Dendritic cell treated with granulocyte-macrophage colony-stimulating factor and Interleukin-4, amounts not matched to agents 40 ng/mL and 50 ng/mL, for 4 days (primary cell): ENCODE measurements at regions not wholly inside any gene's neighbourhood (a gene's known extent, or its start where the extent isn't known, plus 50 kb on each side); places are given as distances from the start of the nearest gene placed in this dataset.
"Not testable (repeated sequence)": the region's sequence is repeated elsewhere in the genome, so short reads cannot be mapped to it uniquely, and the experiment has no call there.

Experiments used
- H3K27ac Mint-ChIP-seq: one replicate; pipeline ENCODE4 v1.8.0; 2022; ENCODE audit warnings: mild to moderate bottlenecking, mixed read lengths
- H3K27me3 Mint-ChIP-seq: one replicate; pipeline ENCODE4 v1.8.0; 2022; ENCODE audit warnings: mild to moderate bottlenecking, mixed read lengths
- H3K36me3 Mint-ChIP-seq: one replicate; pipeline ENCODE4 v1.8.0; 2022; ENCODE audit warnings: low read depth, mixed read lengths
- H3K4me1 Mint-ChIP-seq: one replicate; pipeline ENCODE4 v1.8.0; 2022; ENCODE audit warnings: low read depth, mixed read lengths
- H3K4me3 Mint-ChIP-seq: one replicate; pipeline ENCODE4 v1.8.0; 2022; ENCODE audit warnings: mild to moderate bottlenecking, moderate library complexity, mixed read lengths
- H3K9me3 Mint-ChIP-seq: one replicate; pipeline ENCODE4 v1.8.0; 2022; ENCODE audit warnings: mixed read lengths
- intact Hi-C: fragments of 100-400 bp; cut with micrococcal nuclease; formaldehyde crosslinking; loops from one replicate; pipeline ENCODE4 v1.15.0; 2022

DNA sequence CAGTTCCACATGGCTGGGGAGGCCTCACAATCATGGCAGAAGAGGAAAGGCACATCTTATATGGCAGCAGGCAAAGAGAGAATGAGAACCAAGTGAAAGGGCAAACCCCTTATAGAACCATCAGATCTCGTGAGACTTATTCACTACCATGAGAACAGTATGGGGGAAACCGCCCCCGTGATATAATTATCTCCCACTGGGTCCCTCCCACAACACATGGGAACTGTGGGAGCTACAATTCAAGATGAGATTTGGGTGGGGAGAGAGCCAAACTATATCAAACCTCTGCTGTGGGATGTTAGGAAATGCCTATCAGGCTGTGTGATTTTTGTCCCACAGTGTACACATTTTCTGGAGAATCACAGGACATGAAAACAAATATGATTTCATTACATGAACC is 415.8 kb downstream of the TSHZ3 start:
- H3K9me3 Mint-ChIP-seq, H3K27me3 Mint-ChIP-seq, H3K27ac Mint-ChIP-seq, H3K36me3 Mint-ChIP-seq, H3K4me3 Mint-ChIP-seq, intact Hi-C loops, H3K4me1 Mint-ChIP-seq: not testable (repeated sequence)

DNA sequence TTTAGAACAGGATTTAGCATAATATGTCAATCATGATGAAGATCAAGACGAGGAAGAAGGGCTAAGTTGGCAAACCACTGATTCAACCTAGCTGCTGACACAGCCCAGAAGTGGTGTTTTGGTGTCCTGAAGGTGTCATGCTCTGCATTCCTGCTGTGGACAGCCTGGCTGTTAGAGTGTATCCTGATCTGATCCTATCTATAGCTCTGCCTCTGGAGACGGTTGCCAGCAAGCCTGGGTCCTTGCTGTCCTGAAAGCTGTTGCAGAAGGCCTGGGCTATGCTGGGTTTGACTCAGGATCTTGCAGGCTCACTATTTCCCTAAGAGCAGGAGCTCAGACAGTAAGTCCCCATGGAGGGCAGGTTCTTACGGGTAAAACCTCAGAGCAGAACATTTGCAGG is 416.4 kb downstream of the TSHZ3 start:
- Mint-ChIP-seq H3K4me1 (no peaks in the 10 kb centered on the region), H3K36me3 (no peaks in the 10 kb centered on the region), H3K27ac (no peak overlapping the region), H3K4me3 (no peak overlapping the region), H3K27me3 (peaks cover 2% of the 10 kb centered on the region), H3K9me3 (no peaks in the 10 kb centered on the region)
- intact Hi-C loops = no loop called here

DNA sequence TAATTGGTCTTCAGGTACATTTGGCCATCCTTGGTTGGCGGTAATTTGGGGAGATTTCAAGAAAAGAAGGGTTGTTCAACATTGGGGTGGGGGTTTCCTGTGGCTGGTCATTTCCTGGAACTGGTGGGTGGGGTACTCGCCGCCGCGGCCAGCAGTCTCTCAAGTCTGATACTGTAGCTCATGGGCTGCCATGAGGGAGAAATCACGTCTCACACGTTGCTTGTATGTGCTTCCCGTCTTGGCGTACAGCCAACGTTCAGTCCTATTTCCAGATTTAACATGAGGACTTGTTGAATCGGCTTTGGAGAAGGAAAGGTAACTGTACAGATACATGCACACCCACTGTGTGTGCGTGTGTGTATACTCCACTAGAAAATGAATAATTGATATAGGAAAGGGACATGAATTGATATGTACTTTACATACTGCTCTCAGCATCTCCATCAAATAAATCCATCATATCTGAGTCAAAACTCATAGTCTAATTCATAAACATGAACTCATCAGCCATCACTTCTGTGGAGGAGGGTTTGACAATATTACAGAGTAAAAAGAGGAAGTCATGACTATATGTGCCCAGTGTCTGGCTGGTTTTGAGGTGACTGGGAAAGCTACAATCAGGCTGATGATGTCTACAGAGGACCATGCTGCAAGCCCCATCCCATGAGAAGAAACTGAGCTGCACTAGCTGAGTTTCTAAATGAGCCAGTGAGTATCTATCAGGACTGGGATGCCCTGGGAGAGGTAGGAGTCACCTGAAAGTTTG is 418.1 kb downstream of the TSHZ3 start:
- intact Hi-C loops = no loop called here
- Mint-ChIP-seq H3K4me1 (no peaks in the 10 kb centered on the region), H3K9me3 (no peaks in the 10 kb centered on the region), H3K36me3 (no peaks in the 10 kb centered on the region), H3K27me3 (peaks cover 4% of the 10 kb centered on the region), H3K4me3 (no peak overlapping the region), H3K27ac (no peak overlapping the region)

DNA sequence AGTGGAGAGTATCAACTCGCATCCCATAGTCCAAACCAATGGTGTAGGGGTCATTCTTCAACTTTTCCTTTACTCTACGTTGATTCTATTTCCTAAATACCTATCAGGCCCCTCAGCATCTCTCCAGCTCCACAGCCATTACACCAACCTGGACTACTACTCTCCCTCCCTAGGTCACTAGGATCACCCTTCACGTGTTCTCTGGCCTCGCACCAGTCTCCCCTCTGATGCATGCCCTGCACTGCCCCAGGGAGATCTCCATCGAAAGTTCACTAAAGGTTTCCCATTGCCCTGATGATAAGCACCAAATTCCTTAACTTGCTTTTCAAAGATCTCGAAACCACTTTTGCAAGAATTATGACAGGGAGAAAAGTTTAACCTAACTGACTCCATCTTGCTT is 421.5 kb downstream of the TSHZ3 start:
- Mint-ChIP-seq H3K36me3 (no peaks in the 10 kb centered on the region), H3K9me3 (no peaks in the 10 kb centered on the region), H3K27ac (no peak overlapping the region), H3K27me3 (peaks cover 4% of the 10 kb centered on the region), H3K4me1 (no peaks in the 10 kb centered on the region), H3K4me3 (no peak overlapping the region)
- intact Hi-C loops = no loop called here

DNA sequence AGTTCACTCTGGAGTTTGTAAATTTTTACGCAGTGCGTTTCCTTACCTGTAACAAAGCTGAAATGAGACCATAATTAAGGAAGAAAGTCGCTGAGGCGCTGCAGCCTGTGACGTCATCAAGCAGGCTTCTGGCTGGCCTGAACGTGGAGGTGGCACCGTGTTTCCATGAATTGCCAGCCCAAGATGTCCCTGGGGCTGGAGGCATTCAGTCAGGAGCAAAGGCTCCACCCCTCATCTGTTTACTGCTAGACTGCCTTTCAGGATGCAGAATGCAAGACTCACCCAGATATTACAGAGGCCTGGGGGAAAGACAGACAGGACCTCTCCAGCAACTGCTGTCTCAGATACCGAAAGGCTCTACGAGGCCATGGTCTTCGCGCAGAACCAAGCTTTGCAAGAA is 424.6 kb downstream of the TSHZ3 start:
- H3K4me1 Mint-ChIP-seq = no peaks in the 10 kb centered on the region
- H3K27me3 Mint-ChIP-seq = peaks cover 4% of the 10 kb centered on the region
- no peak overlapping the region for H3K27ac Mint-ChIP-seq
- no peak overlapping the region for H3K4me3 Mint-ChIP-seq
- H3K36me3 Mint-ChIP-seq = no peaks in the 10 kb centered on the region
- no peaks in the 10 kb centered on the region for H3K9me3 Mint-ChIP-seq
- intact Hi-C loops = no loop called here

DNA sequence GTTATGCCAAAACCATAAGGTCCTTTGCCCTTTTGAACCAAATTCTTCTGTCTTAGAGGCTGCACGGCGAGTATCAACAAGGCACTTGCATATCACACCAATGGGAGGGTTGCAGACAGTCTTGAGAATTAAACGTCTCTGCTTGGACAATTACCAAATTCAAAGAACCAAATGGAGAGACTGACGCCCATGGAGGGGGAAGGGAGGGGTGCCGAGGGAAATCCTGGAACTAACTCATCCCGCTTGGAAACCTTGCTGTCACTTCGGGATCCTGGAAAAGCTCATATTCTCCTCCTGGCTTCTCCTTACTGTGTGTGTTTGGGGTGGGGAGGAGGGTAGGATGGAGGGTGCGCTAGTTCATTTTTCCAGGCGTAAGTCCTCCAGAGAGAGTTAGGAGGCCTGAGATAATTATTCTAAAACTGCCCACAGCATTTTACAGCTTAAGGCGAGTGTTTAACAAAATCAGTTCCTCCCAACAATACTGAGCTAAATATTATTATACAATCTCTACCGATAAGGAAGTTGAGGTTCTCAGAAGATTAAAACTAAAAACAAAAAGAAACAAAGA is 425.1 kb downstream of the TSHZ3 start:
- peaks cover 7% of the 10 kb centered on the region for H3K27me3 Mint-ChIP-seq
- no peak overlapping the region for H3K4me3 Mint-ChIP-seq
- no peaks in the 10 kb centered on the region for H3K4me1 Mint-ChIP-seq
- H3K9me3 Mint-ChIP-seq = no peaks in the 10 kb centered on the region
- H3K27ac Mint-ChIP-seq = no peak overlapping the region
- intact Hi-C loops = no loop called here
- H3K36me3 Mint-ChIP-seq = no peaks in the 10 kb centered on the region

DNA sequence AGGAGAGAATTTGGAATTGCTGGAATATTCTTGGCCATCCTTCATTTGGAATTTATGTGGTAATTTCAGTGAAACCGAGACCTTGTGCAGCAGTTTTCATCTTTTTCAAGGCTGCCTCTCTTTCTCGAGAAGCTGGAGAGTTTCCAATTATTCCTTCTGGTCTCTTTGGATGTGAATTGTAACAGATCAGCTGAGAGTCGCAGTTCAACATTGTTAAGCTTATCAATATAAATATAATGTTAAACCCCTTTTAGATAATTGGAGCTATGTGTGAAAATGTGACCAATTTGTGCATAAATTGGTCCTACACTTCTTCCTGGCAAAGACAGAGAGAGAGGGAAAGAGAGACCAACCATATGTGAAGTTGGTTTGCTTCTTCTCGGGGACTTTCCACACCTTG is 425.6 kb downstream of the TSHZ3 start:
- Mint-ChIP-seq H3K27ac (no peak overlapping the region), H3K9me3 (no peaks in the 10 kb centered on the region), H3K36me3 (no peaks in the 10 kb centered on the region)

DNA sequence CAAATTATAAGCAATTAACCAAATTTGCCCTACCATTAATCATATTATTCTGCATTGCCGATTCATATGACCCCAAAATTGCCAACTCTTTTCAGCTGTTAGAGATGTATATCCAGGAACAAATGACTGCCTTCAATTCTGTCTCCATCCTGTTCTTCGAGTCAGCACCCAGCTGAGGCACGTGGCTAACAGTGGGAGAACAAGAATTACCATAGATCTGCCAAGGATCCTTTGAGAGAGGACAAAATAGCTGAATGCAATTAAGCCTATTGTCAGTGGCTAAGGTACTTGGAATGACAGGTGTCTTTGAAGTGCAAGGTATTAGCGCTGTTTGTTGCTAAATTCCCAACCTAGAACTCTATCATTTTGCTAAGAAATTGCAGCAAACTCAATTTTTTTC is 426.1 kb downstream of the TSHZ3 start:
- Mint-ChIP-seq H3K9me3 (no peaks in the 10 kb centered on the region), H3K4me3 (no peak overlapping the region), H3K36me3 (no peaks in the 10 kb centered on the region), H3K27ac (no peak overlapping the region), H3K4me1 (no peaks in the 10 kb centered on the region), H3K27me3 (peaks cover 8% of the 10 kb centered on the region)
- intact Hi-C loops = no loop called here

More for the DNA sequence above, 425.6 kb downstream of the TSHZ3 start:
- intact Hi-C loops = no loop called here
- Mint-ChIP-seq H3K4me3 (no peak overlapping the region), H3K27me3 (peaks cover 8% of the 10 kb centered on the region), H3K4me1 (no peaks in the 10 kb centered on the region)

DNA sequence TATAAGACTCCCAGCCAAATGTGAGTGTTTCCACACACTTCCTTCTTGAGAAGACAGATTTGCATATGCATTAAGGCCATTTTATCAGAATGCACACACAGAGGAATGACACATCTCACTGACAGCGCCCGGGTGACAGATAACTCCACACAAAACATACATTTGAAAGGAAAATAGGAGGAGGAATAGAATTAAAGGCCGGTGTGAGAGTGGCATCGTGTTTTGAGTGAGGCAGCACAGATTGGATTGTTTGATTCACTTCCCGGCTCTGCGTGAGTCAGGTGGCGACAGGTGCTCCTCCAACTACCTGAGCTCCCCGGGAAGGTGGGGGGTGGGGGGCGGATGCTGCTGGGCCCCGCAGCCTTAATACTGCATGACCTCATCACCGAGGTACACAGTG is 429.0 kb downstream of the TSHZ3 start:
- Mint-ChIP-seq H3K36me3 (no peaks in the 10 kb centered on the region), H3K9me3 (no peaks in the 10 kb centered on the region), H3K27me3 (peaks cover 6% of the 10 kb centered on the region), H3K27ac (no peak overlapping the region), H3K4me3 (no peak overlapping the region), H3K4me1 (no peaks in the 10 kb centered on the region)
- intact Hi-C loops = no loop called here

DNA sequence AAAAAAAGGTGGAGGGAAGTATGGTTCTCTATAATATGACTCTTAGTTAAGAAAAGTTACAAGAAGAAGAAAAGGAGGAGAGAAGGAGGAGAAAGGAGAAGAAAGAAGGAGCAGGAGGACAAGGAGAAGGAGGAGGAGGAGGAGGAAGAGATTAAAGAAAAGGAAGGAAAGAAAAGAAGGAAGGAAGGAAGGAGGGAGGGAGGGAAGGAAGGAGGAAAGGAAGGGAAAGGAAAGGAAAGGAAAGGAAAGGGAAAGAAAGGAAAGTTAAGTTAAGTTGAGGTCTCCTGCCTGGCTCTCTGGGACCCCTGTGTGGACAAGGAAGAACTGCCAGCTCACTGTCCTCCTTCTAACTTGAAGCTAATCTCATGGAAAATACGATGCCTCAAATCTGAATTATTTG is 429.5 kb downstream of the TSHZ3 start:
- Mint-ChIP-seq H3K27me3 (peaks cover 6% of the 10 kb centered on the region), H3K4me3 (no peak overlapping the region), H3K27ac (no peak overlapping the region), H3K4me1 (no peaks in the 10 kb centered on the region), H3K36me3 (no peaks in the 10 kb centered on the region), H3K9me3 (no peaks in the 10 kb centered on the region)
- intact Hi-C loops = no loop called here

DNA sequence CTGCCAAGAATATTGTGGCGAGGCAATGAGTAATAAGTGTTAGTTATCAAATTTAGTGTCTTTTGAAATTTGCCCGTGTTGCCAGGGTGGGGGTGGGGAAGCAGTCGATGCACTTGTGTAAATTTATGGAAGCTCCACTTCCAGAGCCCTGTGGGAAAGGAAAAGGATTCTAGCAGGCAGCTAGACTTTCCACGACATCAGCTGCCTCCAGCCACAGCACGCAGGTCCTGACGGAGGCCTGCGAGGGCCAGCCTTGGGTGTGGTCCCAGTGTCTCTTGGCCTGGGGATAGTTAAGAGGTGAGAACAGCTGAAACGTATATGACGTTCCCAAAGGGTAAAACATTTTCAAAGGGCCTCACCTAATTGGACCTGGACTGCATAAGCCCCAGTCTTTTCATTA is 433.0 kb downstream of the TSHZ3 start:
- Mint-ChIP-seq H3K27ac (no peak overlapping the region), H3K9me3 (no peaks in the 10 kb centered on the region), H3K27me3 (peaks cover 6% of the 10 kb centered on the region), H3K36me3 (no peaks in the 10 kb centered on the region), H3K4me1 (no peaks in the 10 kb centered on the region), H3K4me3 (no peak overlapping the region)
- intact Hi-C loops = no loop called here

DNA sequence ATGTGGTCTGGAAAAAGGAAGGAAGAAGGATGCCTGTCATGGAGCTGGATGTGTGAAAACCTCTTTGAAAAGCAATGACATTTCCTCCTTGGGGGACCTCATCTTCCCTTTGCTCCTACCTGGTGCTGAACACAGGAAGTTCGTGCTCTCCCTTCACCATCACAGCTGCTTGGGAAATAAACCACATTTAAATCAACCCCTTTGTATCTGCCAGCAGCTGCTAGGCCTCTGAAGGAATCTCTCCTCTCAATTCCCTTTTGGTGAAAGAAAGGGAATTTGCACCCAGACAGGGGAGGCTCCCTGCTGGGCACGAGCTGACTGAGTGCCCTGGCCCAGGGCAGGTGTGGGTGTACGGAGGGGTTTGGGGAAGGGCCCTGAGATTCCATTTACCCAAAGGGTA is 437.7 kb downstream of the TSHZ3 start:
- H3K36me3 Mint-ChIP-seq = no peaks in the 10 kb centered on the region
- H3K27me3 Mint-ChIP-seq = peaks cover 2% of the 10 kb centered on the region
- intact Hi-C loops = no loop called here
- H3K27ac Mint-ChIP-seq = no peak overlapping the region
- H3K9me3 Mint-ChIP-seq = no peaks in the 10 kb centered on the region
- no peaks in the 10 kb centered on the region for H3K4me1 Mint-ChIP-seq
- no peak overlapping the region for H3K4me3 Mint-ChIP-seq

DNA sequence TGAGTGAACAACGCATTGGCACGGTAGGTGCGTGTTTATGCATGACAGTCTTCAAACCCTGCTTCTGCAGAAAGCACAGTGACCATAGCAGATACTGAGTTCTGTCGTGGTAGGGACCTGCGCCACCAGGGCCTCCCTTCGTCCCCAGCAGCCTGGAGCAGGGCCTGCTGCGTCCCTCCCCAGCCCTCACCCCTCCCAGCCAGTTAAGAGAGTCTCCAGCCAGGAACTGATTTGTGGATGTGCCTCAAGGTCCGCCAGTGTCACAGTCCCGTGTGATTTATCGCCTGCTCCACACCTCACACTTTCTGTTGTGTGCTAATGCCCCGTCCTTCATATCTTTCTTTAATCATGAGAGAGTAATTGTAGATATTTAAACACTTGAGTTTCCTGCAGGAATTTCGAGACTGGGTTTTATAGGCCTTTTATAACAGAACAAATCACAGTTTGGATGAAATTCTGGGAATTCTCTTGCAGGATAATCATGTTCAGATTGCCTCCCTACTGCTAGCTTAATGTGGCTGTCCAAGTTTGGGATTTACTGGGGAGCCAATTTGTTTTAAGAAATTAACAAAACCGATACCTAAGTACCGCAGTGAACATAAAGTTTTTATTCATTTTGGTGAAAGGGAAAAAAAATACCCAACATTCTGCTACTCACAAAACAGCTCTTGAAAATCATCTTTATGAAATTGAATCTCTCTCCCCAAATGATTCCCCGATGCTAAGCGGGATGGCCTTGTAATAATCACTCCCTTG is 438.6 kb downstream of the TSHZ3 start:
- Mint-ChIP-seq H3K27me3 (peaks cover 2% of the 10 kb centered on the region), H3K4me3 (no peak overlapping the region), H3K4me1 (no peaks in the 10 kb centered on the region), H3K27ac (no peak overlapping the region), H3K36me3 (no peaks in the 10 kb centered on the region), H3K9me3 (no peaks in the 10 kb centered on the region)
- intact Hi-C loops = no loop called here

DNA sequence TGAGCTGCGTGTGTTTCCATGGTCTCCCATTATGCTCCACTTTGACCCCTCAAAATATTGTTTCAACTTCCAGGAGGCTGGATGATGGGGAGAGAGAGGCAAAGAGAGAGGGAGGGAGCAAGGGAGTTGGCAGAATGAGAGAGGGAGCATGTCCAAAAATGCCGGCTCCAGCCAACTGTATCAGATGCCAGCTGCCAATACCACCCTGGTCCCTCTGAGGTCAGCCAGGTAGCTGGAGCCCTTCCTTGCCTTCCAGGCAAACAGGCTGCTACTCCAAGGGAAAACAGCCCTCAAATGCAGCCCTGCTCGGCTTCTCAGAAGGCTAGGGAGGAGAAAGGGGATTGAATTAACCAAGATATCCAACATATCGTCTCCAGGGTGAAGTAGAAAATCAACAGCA is 440.0 kb downstream of the TSHZ3 start:
- H3K27ac Mint-ChIP-seq = no peak overlapping the region
- intact Hi-C loops = no loop called here
- H3K36me3 Mint-ChIP-seq = no peaks in the 10 kb centered on the region
- H3K4me1 Mint-ChIP-seq = no peaks in the 10 kb centered on the region
- H3K27me3 Mint-ChIP-seq = peaks cover 3% of the 10 kb centered on the region
- H3K9me3 Mint-ChIP-seq = no peaks in the 10 kb centered on the region
- no peak overlapping the region for H3K4me3 Mint-ChIP-seq
